HEK293 (cell line): ENCODE measurements at regions not wholly inside any gene's neighbourhood (a gene's known extent, or its start where the extent isn't known, plus 50 kb on each side); places are given as distances from the start of the nearest gene placed in this dataset.

Experiments
- CTCF ChIP-seq: fragments of 450-650 bp; formaldehyde crosslinking; IDR thresholded peaks from 2 replicates; pipeline ENCODE4 v1.5.1; 2016; ENCODE audit warnings: missing biosample characterization, missing genetic modification characterization
- PBX3 ChIP-seq: sonication (generic); formaldehyde crosslinking; IDR thresholded peaks from 2 replicates; pipeline ENCODE4 v1.8.1; 2022; ENCODE audit warnings: mild to moderate bottlenecking, moderate library complexity, missing genetic modification reagents
- RBAK ChIP-seq: fragments of 450-650 bp; formaldehyde crosslinking; IDR thresholded peaks from 2 replicates; pipeline ENCODE4 v1.5.1; 2016; ENCODE audit warnings: missing biosample characterization, missing genetic modification characterization
- ZBTB44 ChIP-seq: fragments of 450-650 bp; IDR thresholded peaks from 2 replicates; pipeline ENCODE4 v1.5.1; 2018; ENCODE audit warnings: missing biosample characterization, mild to moderate bottlenecking, missing genetic modification characterization
- ZBTB49 ChIP-seq: fragments of 450-650 bp; formaldehyde crosslinking; IDR thresholded peaks from 2 replicates; pipeline ENCODE4 v1.5.1; 2016; ENCODE audit warnings: missing biosample characterization, missing genetic modification characterization, low read depth
- ZFHX2 ChIP-seq: fragments of 450-650 bp; formaldehyde crosslinking; conservative IDR thresholded peaks from 2 replicates; pipeline ENCODE4 v1.5.1; 2016; ENCODE audit warnings: missing biosample characterization, missing genetic modification characterization
- ZNF19 ChIP-seq: fragments of 450-650 bp; formaldehyde crosslinking; IDR thresholded peaks from 2 replicates; pipeline ENCODE4; 2016; ENCODE audit warnings: missing biosample characterization, missing genetic modification characterization, low read depth
- ZNF26 ChIP-seq: fragments of 450-650 bp; formaldehyde crosslinking; IDR thresholded peaks from 2 replicates; pipeline ENCODE4 v1.5.1; 2016; ENCODE audit warnings: missing biosample characterization, missing genetic modification characterization
- ZNF280D ChIP-seq: fragments of 450-650 bp; formaldehyde crosslinking; IDR thresholded peaks from 2 replicates; pipeline ENCODE4 v1.5.1; 2016; ENCODE audit warnings: missing biosample characterization, missing genetic modification characterization
- ZNF292 ChIP-seq: fragments of 450-650 bp; formaldehyde crosslinking; IDR thresholded peaks from 2 replicates; pipeline ENCODE4 v1.5.1; 2016; ENCODE audit warnings: low read depth, missing biosample characterization, missing genetic modification characterization, borderline replicate concordance
- ZNF354C ChIP-seq: fragments of 450-650 bp; formaldehyde crosslinking; IDR thresholded peaks from 2 replicates; pipeline ENCODE4 v1.5.1; 2016; ENCODE audit warnings: missing biosample characterization, missing genetic modification characterization, low read depth, borderline replicate concordance
- ZNF501 ChIP-seq: fragments of 450-650 bp; formaldehyde crosslinking; IDR thresholded peaks from 2 replicates; pipeline ENCODE4 v1.5.1; 2016; ENCODE audit warnings: missing biosample characterization, missing genetic modification characterization
- TF ChIP-seq, protein P1 (sequence below): fragments of 450-650 bp; formaldehyde crosslinking; IDR thresholded peaks from 2 replicates; pipeline ENCODE4 v1.5.1; 2017; ENCODE audit warnings: missing biosample characterization, missing genetic modification characterization

- no peak for TF ChIP-seq ZBTB44 (tag by site-specific recombination)
- TF ChIP-seq PBX3 (CRISPR knock-in tag): no peak
- TF ChIP-seq, protein P1, sequence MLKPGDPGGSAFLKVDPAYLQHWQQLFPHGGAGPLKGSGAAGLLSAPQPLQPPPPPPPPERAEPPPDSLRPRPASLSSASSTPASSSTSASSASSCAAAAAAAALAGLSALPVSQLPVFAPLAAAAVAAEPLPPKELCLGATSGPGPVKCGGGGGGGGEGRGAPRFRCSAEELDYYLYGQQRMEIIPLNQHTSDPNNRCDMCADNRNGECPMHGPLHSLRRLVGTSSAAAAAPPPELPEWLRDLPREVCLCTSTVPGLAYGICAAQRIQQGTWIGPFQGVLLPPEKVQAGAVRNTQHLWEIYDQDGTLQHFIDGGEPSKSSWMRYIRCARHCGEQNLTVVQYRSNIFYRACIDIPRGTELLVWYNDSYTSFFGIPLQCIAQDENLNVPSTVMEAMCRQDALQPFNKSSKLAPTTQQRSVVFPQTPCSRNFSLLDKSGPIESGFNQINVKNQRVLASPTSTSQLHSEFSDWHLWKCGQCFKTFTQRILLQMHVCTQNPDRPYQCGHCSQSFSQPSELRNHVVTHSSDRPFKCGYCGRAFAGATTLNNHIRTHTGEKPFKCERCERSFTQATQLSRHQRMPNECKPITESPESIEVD (tag by site-specific recombination): no peak
- TF ChIP-seq ZNF280D: no peak
- no peak for TF ChIP-seq CTCF (tag by site-specific recombination)
- no peak for TF ChIP-seq ZNF26 (tag by site-specific recombination)
- TF ChIP-seq ZNF354C: no peak
- no peak for TF ChIP-seq ZBTB49 (tag by site-specific recombination)
- TF ChIP-seq ZNF501: no peak
- no peak for TF ChIP-seq ZNF292
- no peak for TF ChIP-seq RBAK (tag by site-specific recombination)
- TF ChIP-seq ZFHX2 (tag by site-specific recombination): no peak
- no peak for TF ChIP-seq ZNF19
Measured at GRCh38 chr5:167945542-167946384, 345.7 kb upstream of the WWC1 start.
